ENCODE measurements at regions not wholly inside any gene's neighbourhood (a gene's known extent, or its start where the extent isn't known, plus 50 kb on each side); places are given as distances from the start of the nearest gene placed in this dataset.
"Not testable (repeated sequence)": the region's sequence is repeated elsewhere in the genome, so short reads cannot be mapped to it uniquely, and the experiment has no call there.

GRCh38 chr17:13659051-13659450 is 57.3 kb upstream of the HS3ST3A1 start:
- not testable (repeated sequence) for H3K36me3 Mint-ChIP-seq (ENCODE audit: unreplicated experiment); H3K27ac Mint-ChIP-seq (ENCODE audit: unreplicated experiment); DNase-seq; H3K4me1 Mint-ChIP-seq (ENCODE audit: low read depth, unreplicated experiment); H3K27me3 Mint-ChIP-seq (ENCODE audit: unreplicated experiment); H3K4me3 Mint-ChIP-seq (ENCODE audit: unreplicated experiment); H3K9me3 Mint-ChIP-seq (ENCODE audit: unreplicated experiment)

GRCh38 chr17:13665872-13666635 is 64.3 kb upstream of the HS3ST3A1 start:
- Mint-ChIP-seq H3K9me3 (ENCODE audit: unreplicated experiment) (peaks cover 12% of the 10 kb centered on the region), H3K27ac (ENCODE audit: unreplicated experiment) (no peak overlapping the region), H3K27me3 (ENCODE audit: unreplicated experiment) (peaks cover 4% of the 10 kb centered on the region), H3K4me1 (ENCODE audit: low read depth, unreplicated experiment) (no peaks in the 10 kb centered on the region), H3K4me3 (ENCODE audit: unreplicated experiment) (no peak overlapping the region), H3K36me3 (ENCODE audit: unreplicated experiment) (peaks cover 21% of the 10 kb centered on the region)
- DNase-seq, result no peak
- TF ChIP-seq CTCF (IDR thresholded peaks at IDR 0.05; ENCODE audit: partially characterized antibody, unreplicated experiment), result no peak

GRCh38 chr17:13671341-13671740 is 69.6 kb upstream of the HS3ST3A1 start:
- H3K4me3 Mint-ChIP-seq (ENCODE audit: unreplicated experiment), result no peak overlapping the region
- no peak for DNase-seq
- H3K27ac Mint-ChIP-seq (ENCODE audit: unreplicated experiment), result no peak overlapping the region
- peaks cover 24% of the 10 kb centered on the region for H3K36me3 Mint-ChIP-seq (ENCODE audit: unreplicated experiment)
- no peaks in the 10 kb centered on the region for H3K4me1 Mint-ChIP-seq (ENCODE audit: low read depth, unreplicated experiment)
- peaks cover 4% of the 10 kb centered on the region for H3K27me3 Mint-ChIP-seq (ENCODE audit: unreplicated experiment)
- peaks cover 12% of the 10 kb centered on the region for H3K9me3 Mint-ChIP-seq (ENCODE audit: unreplicated experiment)
- no peak for TF ChIP-seq CTCF (IDR thresholded peaks at IDR 0.05; ENCODE audit: partially characterized antibody, unreplicated experiment)

GRCh38 chr17:13671771-13672170 is 70.0 kb upstream of the HS3ST3A1 start:
- Mint-ChIP-seq H3K27me3 (ENCODE audit: unreplicated experiment) (peaks cover 4% of the 10 kb centered on the region), H3K4me1 (ENCODE audit: low read depth, unreplicated experiment) (no peaks in the 10 kb centered on the region), H3K9me3 (ENCODE audit: unreplicated experiment) (peaks cover 12% of the 10 kb centered on the region), H3K27ac (ENCODE audit: unreplicated experiment) (no peak overlapping the region), H3K4me3 (ENCODE audit: unreplicated experiment) (no peak overlapping the region), H3K36me3 (ENCODE audit: unreplicated experiment) (peaks cover 24% of the 10 kb centered on the region)
- TF ChIP-seq CTCF (IDR thresholded peaks at IDR 0.05; ENCODE audit: partially characterized antibody, unreplicated experiment), result no peak
- no peak for DNase-seq

GRCh38 chr17:13678361-13678760 is 76.6 kb upstream of the HS3ST3A1 start:
- Mint-ChIP-seq H3K27ac (ENCODE audit: unreplicated experiment) (no peak overlapping the region), H3K36me3 (ENCODE audit: unreplicated experiment) (no peaks in the 10 kb centered on the region), H3K27me3 (ENCODE audit: unreplicated experiment) (no peaks in the 10 kb centered on the region), H3K4me1 (ENCODE audit: low read depth, unreplicated experiment) (no peaks in the 10 kb centered on the region), H3K9me3 (ENCODE audit: unreplicated experiment) (no peaks in the 10 kb centered on the region), H3K4me3 (ENCODE audit: unreplicated experiment) (no peak overlapping the region)
- DNase-seq, result no peak
- TF ChIP-seq CTCF (IDR thresholded peaks at IDR 0.05; ENCODE audit: partially characterized antibody, unreplicated experiment), result no peak
